CD4-positive, alpha-beta T cell treated with Interleukin-4 for 4 hours (primary cell): ENCODE measurements at regions not wholly inside any gene's neighbourhood (a gene's known extent, or its start where the extent isn't known, plus 50 kb on each side); places are given as distances from the start of the nearest gene placed in this dataset.
"Not testable (repeated sequence)": the region's sequence is repeated elsewhere in the genome, so short reads cannot be mapped to it uniquely, and the experiment has no call there.

Source experiments
- DNase-seq: peaks from one replicate; pipeline ENCODE4 v3.0.0-alpha.2; 2020

- no peak for DNase-seq
These were observed 284.4 kb upstream of the CRY1 start for GRCh38 chr12:107377596-107378385.

- no peak for DNase-seq
These were observed 285.3 kb upstream of the CRY1 start for GRCh38 chr12:107378609-107379008.

GRCh38 chr12:107379142-107379851 is 285.9 kb upstream of the CRY1 start:
- not testable (repeated sequence) for DNase-seq

GRCh38 chr12:107379852-107380567 is 286.7 kb upstream of the CRY1 start:
- DNase-seq = no peak

- no peak for DNase-seq
These were observed 291.3 kb upstream of the CRY1 start for GRCh38 chr12:107384645-107385044.

GRCh38 chr12:107385509-107385908 is 292.2 kb upstream of the CRY1 start:
- DNase-seq = no peak

- no peak for DNase-seq
These were observed 293.2 kb upstream of the CRY1 start for GRCh38 chr12:107386569-107386968.

GRCh38 chr12:107388263-107388662 is 294.9 kb upstream of the CRY1 start:
- DNase-seq = no peak

- DNase-seq = no peak
These were observed 295.2 kb upstream of the PWP1 start for GRCh38 chr12:107390414-107390813.

- DNase-seq = no peak
These were observed 292.4 kb upstream of the PWP1 start for GRCh38 chr12:107393043-107393717.

- no peak for DNase-seq
These were observed 290.9 kb upstream of the PWP1 start for GRCh38 chr12:107394693-107395092.

GRCh38 chr12:107395817-107396216 is 289.8 kb upstream of the PWP1 start:
- no peak for DNase-seq

- DNase-seq = no peak
These were observed 288.6 kb upstream of the PWP1 start for GRCh38 chr12:107396991-107397390.

GRCh38 chr12:107397890-107398500 is 287.6 kb upstream of the PWP1 start:
- DNase-seq = no peak

- no peak for DNase-seq
These were observed 286.6 kb upstream of the PWP1 start for GRCh38 chr12:107399046-107399445.

GRCh38 chr12:107400686-107401447 is 284.7 kb upstream of the PWP1 start:
- DNase-seq = no peak

- DNase-seq = peak; percentile 58
These were observed 283.3 kb upstream of the PWP1 start for GRCh38 chr12:107402041-107403022.

- DNase-seq = peak; percentile 24
These were observed 280.6 kb upstream of the PWP1 start for GRCh38 chr12:107404981-107405380.

- DNase-seq = no peak
These were observed 280.2 kb upstream of the PWP1 start for GRCh38 chr12:107405436-107405835.

GRCh38 chr12:107406932-107407331 is 278.7 kb upstream of the PWP1 start:
- DNase-seq = no peak
